ENCODE measurements at regions not wholly inside any gene's neighbourhood (a gene's known extent, or its start where the extent isn't known, plus 50 kb on each side); places are given as distances from the start of the nearest gene placed in this dataset.

DNA sequence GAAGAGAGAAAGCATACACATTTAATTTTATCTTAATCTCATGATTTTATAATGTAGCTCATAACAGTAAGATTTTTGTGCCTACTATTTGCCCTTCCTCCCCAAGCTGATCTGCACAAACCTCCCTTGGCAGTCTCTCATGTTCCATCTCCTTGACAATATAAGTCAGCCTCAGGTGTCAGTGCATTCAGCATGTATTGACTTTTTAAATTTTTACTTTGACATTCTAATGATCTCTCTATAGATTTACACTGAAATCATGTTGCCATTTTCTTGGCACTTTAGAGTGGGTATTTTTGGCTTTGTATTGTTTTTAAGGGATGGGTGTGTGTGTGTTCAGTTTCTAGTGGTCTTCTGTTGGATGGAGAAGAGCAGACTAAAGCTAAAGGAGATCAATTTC is 505.3 kb upstream of the CPEB2 start:
- DNase-seq: no peak

DNA sequence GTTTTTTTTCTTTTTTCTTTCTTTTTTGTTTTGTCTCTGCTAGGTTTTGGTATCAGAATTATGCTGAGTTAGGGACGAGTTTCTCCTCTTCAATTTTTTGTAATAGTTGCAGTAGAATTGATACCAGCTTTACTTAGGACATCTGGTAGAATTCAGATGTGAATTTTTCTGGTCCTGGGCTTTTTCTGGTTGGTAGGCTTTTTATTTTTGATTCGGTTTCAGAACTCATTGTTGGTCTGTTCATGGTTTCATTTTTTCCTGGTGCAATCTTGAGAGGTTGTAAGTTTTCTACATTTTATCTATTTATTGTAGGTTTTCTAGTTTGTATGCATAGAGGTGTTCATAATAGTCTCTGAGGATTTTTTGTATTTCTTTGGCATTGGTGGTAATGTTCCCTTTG is 498.1 kb upstream of the CPEB2 start:
- no peak for DNase-seq

DNA sequence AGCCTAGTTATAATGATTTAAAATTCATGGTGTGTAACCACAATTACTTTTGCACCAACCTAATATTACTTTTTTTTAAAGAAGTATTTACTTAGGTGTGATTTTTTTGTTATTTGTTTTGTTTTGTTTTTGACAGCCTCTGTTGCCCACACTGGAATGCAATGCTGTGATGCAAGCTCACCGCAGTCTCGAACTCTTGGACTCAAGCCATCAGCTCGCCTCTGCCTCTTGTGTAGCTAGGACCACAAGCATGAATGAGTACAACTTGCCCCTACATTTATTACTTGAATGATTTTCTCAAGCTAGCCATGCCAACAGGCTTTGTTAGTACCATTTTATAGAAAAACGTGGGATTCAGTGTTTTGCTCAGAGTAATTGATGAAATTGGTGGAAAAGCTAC is 488.8 kb upstream of the CPEB2 start:
- no peak for DNase-seq

DNA sequence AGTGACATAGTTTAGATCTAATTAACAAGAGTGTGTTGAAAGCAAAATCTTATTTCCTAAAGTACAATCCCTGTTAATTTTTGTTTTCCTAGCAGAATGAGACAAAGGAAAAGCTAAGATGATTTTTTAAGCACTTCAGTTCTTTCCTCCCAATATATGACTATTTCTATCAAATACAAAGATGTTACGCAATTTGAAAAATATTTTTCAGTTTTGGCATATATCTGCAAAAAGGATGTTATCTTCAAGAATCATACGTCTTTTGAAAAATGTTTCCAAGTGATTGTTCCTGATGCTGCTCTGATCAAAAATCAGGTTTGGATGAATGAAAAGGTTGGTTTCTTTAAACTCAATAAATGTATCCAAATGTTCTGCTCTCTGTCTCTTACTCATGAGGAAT is 486.7 kb upstream of the CPEB2 start:
- DNase-seq: no peak

DNA sequence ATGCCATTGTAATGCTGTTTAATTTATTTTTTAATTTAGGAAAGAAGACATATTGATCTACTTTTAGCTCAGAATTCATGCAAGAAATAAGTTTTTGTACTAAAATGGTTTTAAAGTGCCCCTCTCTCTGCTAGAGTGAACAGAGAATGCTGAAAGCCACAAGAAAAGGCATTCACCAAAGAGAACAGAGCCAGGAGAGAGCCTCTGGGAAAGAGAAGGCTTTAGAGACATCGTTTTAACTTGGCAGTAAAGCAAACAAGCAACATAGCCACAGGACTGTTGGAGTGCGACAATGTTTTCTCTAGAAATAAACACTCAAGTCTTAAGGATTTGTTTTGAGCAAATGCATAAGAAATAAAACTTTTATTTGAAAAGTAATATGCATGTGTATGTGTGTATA is 484.1 kb upstream of the CPEB2 start:
- no peak for DNase-seq

DNA sequence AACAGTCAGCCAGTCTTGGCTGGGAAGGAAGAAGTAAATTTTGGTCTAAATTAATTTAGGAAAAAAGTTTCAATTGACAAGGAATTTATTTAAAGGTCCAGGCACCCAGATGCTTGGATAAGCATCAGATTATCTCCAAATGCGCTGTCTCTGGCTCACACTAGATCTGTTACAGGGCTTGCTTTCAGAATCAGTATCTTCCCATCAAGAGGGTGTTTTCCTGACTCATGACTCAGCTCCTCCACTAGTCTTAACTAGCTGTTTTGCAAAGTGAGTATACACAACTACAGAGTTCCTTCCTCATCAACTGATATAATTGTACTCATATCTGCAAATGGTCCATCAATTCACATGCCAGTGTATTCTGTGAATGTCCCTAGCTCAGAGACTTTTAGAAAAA is 482.1 kb upstream of the CPEB2 start:
- DNase-seq: no peak

DNA sequence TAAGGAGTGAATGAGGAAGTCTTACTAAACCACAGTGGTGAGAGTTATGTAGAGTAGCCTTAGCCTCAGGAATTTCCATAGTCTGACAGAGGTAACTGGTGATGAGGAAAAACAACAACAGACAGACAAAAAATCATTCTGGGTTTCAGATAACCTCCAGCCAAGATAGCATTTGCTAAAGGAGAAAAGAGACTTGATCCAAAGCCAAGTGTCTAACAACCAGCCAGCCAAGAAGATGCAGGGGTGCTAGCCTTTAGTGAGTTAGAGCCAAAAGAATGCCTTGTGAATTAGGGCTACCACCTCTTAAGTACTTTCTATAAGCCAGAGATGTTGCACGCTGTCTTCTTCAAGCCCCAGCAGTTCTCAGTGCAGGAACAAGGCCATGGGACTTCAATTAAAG is 478.0 kb upstream of the CPEB2 start:
- DNase-seq: no peak

DNA sequence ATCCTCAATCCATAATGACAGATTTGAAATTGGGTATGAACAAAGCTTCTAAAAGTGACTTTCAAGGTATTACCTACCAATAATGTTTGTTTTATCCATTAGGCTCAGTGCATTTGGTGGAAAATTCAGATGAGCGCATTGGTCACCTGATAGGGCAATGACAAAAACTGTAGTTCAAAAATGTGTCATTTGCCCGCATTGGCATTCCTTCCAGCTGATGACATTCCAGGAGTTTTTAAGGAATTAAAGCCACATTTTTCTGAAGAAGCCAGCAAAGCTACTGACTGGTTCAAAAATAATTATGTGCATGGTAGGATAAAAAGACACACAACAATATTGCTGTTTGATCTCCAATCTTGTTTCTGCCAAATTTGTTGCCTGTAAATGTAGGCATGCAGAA is 473.4 kb upstream of the CPEB2 start:
- DNase-seq: no peak

DNA sequence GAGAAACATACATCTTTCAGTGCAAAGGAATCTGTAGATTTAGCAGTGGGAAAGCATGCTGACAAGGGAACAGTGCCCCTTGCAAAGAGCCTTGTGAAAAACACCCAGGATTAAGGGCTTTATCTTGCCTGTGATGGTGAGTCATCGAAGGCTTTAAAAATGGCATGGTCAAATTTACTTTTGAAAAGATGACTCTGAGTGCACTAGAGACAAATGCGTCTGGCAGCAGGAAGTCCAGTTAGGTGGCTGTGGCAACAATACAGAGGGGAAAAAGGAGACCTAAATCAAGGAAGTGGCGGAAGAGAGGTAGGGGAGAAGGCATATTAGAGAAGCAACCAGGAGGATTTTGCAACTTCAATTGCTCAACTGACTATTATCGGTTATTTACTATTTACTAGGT is 472.6 kb upstream of the CPEB2 start:
- DNase-seq: no peak

DNA sequence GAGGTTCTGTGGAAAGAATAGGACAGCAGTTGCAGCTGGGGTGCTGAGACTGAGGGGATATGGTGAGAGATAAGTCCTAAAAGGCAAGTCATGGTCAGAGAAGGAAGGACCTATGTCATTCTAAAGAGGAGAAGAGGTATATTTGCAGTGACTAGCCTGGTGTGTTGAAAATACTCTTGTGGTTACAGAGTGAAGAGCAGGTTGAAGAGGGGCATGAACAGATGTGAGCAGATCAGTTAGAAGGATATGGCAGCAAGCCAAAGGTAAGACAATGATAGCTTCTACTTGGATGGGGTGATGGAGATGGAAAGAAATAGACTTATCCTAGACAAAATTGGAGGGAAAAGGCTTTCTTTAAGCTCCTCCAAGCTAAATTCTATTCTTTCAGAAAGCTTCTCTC is 469.8 kb upstream of the CPEB2 start:
- DNase-seq: no peak

DNA sequence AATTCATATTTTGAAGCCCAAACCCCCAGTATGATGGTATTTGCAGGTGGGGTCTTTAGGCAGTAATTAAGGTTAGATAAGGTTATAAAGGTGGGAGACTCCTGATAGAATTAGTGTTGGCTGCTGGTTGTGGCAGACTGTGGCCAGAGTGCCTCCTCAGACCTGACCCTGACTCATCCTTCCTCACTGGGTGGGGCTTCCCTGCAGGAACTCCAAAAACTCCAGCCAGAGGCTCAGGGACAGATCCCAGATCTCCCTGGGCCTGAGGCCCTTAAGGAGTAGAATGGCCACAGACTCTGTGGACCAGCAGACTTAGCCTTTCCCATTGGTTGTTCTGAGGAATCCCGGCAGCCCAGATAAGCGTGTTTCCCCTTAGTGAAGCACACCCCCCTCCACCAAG is 463.0 kb upstream of the CPEB2 start:
- DNase-seq: no peak

DNA sequence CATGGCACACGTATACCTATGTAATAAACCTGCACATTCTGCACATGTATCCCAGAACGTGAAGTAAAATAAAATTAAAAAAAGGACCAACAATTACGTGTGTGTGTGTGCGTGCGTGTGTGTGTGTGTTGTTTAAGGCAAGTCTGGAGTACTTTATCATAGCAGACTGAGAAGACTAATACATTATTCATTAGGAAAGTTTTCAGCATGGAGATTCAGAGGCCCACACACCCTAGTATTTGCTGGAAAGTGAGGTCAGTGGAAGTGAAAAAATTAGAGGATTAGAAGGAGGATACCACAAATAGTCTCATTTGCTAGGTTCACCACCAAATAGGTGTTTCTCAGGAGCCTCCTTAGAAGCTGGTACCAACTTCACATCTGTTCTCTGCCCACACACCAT is 457.1 kb upstream of the CPEB2 start:
- no peak for DNase-seq

DNA sequence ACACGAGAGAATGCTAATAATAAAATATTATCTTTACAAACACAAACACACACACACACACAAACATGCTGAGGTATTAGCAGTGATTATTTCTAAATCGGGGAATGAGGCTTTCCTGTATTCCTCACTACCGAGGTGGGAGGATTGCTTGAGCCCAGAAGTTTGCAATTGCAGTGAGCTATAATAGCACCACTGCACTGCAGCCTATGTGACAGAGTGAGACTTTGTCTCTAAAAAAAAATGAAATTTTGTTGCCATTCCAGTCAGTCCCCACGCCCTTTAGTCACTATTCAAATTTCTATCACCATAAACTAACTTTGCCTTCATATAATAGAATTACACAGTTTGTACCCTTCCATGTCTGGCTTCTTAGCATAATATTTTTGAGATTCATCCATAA is 456.5 kb upstream of the CPEB2 start:
- DNase-seq: no peak

DNA sequence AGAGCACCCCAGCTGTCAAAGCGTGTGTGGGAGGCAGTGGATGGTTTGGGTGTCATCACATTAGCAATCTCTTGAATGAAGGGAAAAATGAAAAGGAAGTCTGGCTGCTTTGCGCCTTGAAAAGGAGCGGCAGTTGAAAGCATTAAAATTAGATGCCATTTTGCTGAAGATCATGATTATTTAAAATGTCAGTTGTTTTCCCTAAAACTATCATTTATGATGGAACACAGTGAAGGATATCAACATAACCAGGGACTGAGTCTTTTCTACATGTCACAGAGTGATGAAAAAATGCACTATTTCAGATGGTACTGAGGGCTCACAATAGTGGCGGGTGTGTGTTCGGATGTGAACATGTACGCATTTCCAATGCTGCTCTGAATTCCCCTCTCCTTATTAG is 450.2 kb upstream of the CPEB2 start:
- DNase-seq: no peak

DNA sequence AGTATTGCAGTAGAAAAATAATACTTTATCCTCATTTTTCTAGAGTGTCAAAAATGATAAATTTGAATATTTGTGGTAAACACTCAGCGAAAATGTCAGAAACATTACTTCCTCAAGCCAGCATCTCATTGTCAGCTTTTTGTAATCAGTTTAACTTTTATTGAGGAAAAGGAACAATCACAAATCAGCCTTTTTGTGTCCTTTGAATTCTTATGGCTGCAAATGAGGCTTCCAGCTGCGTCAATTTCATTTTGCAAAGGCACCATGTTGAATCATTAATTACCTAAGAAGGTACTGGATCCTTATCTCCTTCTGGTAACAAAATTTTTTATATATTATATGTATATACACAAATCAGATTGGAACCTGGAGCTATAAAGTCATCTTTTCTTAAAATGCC is 442.6 kb upstream of the CPEB2 start:
- no peak for DNase-seq

DNA sequence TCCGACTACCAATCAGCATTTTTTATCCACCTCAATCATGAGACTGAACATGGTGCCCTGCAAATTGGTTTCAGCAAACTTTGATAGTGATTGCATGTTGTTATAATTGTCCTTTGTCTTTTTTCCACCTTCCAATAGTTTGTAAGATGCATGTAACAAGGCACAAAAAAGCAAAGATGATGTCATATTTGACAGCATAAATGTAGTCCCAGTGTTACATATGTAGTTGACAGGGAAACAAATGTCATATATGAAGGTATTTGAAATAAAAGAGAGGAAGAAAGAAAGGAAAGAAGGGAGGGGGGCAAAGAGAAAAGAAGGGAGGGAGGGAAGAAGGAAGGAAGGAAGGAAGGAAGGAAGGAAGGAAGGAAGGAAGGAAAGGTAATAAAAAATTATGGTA is 441.7 kb upstream of the CPEB2 start:
- no peak for DNase-seq

DNA sequence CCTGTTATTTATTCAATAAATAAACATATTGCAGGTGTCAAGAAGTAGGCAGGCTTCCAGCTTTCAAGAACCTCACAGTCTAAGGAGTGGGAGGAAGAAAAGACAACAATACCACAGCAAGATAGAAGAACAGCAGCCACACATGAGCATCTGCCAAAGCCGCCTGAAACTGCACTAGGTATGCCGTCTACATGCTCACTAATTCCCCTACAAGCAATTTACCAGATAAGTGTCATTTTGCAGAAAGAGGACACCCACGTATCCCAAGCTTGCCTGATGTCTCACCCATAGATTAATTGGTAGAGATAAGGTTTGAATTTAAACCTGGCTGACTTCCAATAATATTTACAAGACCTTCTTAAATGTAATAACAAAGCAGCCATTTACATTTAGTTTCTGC is 439.4 kb upstream of the CPEB2 start:
- DNase-seq: no peak

DNA sequence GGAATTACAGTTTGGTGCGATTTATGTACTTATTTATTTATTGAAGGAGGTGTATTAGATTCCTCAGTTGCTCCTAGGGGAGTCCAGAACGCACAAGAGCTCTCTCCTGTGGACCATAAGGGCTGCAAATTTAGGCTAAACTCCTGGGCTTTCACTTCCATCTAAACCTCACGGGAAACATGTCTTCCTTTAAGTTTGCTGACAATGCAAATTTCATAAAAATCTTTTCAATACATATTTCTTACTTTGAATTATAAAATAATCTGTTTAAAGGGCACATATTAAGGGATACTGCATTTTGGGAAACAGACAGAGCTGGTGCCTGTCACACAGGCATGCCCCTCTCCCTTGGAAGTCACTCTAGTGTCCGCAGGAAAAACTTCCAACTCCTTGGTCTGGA is 438.0 kb upstream of the CPEB2 start:
- no peak for DNase-seq

DNA sequence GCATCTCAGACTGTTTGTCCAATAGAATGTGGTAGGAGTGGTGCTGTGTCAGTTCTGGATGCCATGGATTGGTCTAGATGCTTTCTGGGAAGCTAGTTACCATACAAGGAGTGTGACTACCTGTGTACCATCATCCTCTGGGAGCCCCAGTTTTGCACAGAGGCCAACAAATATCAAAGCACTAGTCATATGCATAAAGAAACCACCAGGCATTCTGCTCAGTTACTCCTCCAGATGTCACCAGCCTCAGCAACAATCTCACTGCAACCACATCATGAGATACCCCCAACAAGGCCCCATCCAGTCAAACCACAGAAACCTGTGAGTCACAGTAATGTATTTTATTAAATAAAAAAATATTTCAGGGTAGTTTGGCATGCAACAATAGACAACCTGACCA is 435.8 kb upstream of the CPEB2 start:
- no peak for DNase-seq

DNA sequence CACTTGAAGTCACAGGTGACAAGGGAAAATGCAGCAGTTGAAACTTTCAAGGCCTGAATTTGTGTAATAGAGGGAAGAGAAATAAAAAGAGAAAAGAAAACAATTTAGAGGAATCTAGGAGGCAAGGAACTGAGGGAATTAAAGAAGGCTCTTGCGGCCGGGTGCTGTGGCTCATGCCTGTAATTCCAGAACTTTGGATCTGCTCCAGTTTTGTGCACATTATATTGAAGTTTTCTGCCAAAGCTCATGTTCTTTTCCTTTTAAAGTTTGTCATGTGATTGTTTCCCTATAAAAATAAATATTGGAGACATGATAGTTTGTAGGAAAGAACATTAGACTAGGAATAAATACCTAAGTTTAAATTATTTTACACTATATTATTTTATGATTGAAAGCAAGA is 433.9 kb upstream of the CPEB2 start:
- DNase-seq: no peak

DNA sequence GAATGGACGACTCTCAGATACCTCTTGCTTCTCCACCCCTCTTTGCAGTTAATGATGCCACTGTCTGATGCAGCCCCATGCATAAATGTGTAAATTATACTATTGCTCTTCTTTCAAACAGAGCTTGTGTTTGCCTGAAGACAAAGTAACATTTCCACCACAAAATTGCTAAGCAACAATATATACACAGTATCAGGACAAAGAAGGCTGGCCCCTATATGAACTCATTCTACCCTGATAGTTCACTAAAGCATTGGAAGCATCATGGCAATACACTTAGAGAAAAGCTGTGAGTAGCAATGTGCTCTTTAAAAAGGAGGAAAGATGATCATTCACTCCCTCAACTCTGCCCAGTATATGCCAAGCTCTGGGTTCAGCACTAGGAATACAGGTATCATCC is 427.0 kb upstream of the CPEB2 start:
- no peak for DNase-seq

DNA sequence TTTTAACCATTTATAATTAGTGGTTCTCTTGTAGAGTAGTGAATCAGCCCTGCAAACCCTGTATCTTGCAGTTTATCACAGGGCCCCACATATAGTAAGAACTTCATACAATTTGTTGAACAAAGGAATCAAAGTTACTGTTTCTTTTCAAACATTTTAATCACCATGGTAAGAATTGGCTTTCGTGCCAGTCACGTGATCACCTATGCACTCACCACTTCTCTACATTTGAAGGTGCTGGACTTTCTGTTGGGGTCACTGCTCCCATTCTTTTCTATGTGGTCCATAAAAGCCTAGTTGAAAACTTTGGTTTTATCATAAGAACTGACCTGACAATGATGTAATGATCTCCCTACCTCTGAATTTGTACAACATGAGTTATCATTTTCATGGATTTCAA is 426.4 kb upstream of the CPEB2 start:
- DNase-seq: no peak

DNA sequence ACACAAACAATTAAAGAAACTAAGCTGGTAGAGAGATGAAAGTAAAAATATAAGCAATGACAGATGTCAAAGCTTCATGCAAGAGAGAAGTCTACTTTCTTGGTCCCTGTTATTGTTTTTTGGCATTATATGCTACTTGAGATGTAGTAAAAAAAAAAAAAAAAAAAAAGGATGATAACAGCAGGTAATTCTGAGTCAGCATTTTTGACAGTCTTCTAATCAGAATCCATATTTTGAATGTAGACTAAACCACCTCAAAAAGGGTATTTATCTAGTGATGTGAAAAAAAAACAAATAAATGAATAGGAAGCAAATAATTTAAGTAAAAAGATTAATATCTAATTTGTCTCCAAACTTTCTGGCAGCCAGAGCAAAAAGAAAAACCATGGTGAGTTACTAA is 422.2 kb upstream of the CPEB2 start:
- no peak for DNase-seq

DNA sequence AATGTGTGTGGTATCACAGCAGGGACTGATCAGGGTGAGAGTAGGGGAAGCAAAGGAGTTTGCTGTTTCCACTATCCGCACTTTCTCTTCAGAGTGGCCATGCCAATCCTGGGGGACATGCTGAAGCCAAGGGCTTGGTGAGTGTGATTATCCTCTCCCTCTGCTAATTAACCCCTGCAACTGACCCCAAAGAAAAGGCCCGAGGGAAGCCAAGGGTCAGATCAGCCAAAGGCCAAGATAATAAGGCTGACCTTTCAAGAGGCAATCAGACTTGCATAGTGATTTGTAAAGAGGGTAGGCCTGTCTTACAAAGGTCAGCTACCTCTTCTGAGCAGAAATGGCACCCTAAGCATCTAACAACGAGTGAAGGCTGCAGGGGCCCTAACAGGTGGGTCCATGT is 420.5 kb upstream of the CPEB2 start:
- DNase-seq: no peak

DNA sequence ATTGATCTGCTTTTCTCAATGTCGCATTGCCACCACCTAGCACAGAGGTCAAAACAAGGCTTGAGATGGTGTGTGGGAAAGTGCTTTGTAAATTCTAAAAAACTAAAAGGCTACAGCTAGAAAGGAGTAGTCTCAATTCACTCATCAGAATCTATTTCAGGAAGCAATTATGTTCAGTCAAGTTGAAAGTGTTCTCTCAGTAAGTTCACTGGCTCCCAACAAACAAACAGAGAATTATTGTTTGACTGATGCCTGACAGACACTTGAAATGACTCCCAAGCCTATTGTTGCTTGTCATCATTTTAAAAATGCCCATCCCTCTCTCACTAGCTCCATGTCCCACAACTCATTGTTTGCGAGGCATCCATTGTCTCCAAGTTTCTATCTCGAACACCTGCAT is 419.6 kb upstream of the CPEB2 start:
- no peak for DNase-seq

DNA sequence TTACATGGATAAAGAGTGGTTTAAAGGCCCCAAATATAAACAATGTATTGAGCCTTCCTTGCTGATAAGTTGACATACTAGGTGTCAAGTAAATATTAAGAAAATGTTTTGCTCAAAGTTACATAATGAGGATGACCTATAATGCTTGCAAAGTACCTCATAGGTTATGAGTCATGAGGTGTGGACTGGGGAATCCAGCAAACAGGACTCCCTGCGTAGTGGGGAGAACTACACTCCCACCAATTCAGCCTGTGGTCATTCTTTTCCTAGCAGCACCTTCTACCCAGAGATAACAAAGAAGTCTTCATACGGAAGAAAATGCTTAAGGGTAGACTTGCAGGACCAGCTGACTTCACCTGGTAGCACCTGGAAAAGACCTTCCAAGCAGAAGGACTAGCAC is 418.9 kb upstream of the CPEB2 start:
- DNase-seq: no peak

DNA sequence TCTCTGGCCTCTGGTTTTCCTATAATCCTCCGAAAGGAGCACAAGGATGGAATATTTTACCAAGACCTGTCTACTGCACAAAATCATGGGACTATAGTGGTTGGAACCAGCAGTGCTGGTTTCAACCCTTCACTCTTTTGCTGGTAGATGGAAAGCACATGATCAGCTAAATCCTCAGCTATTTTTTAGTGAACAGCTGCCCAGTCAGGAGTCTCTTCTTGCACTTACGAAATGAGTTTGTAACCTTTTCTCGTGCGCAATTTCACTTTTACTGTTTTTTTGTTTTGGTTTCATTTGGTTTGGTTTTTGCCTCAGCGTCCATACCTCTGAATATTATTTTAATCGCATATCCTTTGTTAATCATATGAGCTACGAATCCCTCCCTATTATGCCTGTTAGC is 418.5 kb upstream of the CPEB2 start:
- no peak for DNase-seq

Data from CD4-positive, alpha-beta T cell treated with Interleukin-4 for 4 hours (primary cell).